NCI-H2081 (cell line): ENCODE measurements at regions not wholly inside any gene's neighbourhood (a gene's known extent, or its start where the extent isn't known, plus 50 kb on each side); places are given as distances from the start of the nearest gene placed in this dataset.

Experiments used
- DNase-seq, 2 experiments: peaks; one replicate each; lab custom pipeline; 2025; lab: John Stamatoyannopoulos, UW

DNA sequence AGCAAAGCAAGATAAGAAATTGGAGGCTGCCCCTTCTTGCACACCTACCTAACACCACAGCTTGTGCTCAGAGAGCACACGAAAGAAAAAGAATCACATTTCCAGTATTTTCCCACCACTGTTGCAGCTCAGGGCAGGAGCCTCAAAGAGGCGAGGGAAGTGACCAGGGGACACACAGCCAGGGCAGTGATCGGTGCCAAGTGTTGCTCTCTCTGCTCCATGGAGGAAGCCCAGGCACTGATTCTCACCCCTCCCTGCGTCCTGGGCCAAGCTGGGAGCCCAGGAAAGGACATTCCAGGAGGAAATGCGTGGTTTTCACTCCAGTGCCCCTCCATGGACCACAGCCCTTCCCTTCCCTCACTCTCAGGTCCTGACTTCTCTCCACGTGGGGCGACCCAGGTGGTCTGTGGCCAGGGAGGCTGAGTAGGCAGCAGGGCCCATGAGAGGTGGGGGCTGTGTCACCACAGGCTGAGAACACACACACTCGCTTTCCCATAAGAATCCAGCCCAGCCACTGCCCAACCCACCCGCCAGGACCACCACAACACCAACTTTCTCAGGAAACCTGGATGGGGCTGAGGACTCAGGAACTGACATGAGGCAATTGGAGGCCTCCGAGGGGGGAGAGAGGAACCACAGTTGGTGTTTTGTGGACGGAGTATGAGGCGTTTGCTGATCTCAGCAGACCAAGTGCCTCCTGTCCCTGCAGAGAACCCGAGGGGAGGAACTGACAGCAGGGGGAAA, 81.7 kb upstream of the MAFB start:
- no peak for DNase-seq

DNA sequence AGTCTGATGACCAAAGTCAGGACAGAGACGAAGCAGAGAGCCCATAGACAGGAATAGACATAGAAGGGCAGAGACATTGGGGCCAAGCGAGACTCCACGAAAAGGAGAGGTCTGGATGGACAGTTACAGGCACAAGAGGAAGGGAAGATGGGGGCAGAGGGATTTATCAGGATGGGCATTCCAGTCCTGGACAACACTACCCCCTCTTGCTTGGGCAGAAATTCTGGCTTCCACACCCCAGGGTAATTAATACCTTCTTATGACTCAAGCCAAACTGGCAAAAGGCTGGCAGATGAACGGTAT, 82.2 kb upstream of the MAFB start:
- DNase-seq: no peak

DNA sequence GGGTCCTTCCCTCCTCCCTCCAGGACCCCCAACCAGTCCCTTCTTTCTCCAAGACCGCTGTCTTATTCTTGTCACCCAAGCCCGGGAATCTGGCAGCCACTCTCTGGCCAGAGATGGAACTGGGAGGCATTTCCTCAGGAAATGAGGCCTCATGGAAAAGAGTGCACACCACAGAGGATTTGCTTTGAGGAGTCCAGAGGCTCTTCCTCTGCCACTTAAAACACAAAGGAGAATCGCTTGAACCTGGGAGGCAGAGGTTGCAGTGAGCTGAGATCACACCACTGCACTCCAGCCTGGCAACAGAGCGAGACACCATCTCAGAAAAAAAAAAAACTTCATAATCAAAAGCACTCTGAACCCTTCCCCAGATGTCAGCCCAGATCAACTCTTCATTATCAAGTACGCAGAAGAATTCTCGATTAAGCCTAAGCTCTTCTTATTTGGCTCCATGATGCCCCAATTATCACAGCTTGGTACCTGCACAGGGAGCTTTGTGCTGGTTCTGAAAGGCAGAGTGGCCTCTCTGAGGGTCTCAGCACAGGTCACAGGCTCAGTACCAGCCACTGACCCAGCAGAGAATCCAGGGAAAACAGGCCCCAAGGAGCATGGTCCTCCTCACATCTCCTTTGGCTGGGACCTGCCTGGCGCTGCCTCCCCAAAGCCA, 82.9 kb upstream of the MAFB start:
- DNase-seq: no peak

DNA sequence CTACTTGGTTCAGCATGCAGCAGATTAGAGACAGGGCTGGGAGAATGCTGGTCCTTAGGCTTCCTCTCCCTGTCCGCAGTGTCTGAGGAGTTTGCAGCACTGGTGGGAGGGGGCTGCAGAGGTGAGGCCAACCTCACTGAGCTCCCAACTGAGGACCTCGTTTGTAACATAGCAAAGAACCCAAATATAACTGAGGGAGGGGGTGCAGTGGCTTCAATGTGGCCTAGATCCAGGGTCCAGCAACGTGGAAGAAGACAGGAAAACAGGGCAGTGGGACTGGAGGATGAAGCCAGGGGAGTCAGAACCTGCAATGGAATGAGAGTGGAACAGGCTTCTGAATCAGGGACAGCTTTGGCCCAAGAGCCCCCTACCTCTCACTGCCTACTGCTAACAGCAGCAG, 84.3 kb upstream of the MAFB start:
- DNase-seq: no peak

DNA sequence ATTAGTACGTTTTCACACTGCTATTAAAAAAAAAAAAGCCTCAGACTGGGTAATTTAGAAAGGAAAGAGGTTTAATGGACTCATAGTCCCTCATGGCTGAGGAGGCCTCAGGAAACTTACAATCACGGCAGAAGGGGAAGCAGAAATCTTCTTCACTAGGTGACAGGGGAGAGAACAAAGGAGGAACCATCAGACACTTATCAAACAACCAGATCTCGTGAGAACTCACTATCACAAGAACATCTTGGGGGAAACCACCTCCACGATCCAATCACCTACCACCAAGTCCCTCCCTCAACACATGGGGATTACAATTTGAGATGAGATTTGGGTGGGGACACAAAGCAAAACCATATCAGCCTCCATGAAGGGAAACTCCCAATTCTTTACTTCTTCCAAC, 85.2 kb upstream of the MAFB start:
- no peak for DNase-seq

DNA sequence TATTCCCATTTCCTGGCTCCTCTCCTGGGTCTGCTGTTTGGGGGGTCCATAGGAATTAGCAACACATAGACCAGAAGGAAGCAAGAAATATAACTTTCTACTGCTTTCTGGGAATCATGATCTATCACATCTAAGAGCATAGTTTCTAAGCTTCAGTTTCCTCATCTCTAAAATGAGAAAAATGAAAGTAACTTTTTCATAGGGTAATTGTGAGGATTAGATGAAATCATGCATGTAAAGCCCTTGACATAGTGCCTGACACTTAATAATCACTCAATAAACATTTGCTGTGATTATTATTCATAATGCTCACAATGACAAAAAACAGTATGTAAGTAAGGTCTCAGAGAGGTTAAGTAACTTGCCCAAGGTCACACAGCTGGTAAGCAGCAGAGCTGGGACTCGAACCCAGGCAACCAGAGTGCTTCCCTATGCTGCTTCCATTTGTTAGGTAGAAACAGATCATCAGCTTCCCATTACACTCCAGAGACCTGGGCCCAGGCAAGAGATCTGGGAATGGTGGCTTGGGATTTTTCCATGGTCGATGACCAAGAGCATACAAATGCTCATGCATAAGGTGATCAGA, 86.6 kb upstream of the MAFB start:
- DNase-seq: no peak

DNA sequence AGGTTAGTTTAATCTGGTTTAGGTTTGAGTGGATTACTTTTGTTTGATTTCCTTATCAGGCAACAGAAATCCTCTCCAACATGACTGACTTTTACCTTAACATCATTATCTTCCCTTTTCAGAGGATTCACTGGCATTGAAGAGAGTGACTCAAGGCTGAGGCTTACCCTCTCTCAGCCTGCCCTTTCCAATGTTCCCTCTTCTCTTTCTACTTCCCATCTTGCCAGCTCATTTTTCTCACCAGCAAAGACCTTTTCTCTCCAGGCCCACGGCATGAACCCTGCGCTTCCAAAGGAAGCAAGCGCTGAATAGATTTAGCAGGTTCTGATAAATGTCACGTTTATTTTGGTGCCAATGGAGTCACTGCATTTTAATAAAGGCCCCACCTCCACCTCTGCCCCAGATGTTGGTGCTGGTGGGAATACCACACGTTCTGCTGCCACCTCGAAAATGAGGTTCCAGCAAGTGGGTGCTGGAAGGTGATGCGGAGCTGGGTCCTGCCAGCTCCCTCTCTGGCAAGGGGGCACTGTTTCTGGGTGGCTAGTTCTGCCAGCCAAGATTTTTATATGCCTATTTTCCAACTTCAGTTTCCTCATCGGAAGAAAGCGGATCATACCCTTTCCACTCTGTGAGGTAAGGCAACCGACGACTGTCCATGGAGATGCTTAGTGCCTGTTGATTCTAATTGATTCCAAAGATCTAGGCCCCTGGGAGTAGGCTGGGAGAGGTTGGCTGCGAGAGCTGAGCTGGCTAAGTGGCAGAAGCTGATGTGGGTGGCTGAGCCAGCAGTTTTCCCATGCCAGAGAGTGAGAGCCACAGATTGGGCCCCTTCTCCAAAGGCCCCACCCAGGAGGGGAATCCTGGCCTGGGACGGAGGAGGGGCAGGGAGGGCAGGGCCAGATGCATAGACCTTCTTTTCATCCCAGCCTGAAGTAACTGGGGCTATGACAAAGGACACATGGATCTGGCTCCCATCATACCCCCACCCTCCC, 87.7 kb upstream of the MAFB start:
- no peak for DNase-seq

DNA sequence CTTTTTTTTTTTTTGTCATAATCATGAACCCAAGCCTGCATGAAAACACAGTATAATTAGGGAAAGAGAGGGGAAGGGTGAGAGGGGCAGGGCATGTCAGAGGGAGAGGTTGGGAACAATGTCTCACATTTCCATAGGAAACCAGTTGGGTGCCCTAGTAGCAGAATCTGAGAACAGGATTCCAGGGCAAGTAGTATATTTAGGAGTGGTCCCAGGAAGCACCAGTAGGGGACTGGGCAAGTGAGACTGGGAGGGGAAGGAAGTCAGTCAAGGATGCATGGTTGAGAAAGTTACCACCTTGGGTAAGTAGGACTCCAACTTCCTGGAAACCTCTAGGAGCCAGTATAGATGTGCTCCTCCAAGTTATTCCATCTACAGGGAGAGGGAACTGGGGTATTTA, 88.6 kb upstream of the MAFB start:
- no peak for DNase-seq

DNA sequence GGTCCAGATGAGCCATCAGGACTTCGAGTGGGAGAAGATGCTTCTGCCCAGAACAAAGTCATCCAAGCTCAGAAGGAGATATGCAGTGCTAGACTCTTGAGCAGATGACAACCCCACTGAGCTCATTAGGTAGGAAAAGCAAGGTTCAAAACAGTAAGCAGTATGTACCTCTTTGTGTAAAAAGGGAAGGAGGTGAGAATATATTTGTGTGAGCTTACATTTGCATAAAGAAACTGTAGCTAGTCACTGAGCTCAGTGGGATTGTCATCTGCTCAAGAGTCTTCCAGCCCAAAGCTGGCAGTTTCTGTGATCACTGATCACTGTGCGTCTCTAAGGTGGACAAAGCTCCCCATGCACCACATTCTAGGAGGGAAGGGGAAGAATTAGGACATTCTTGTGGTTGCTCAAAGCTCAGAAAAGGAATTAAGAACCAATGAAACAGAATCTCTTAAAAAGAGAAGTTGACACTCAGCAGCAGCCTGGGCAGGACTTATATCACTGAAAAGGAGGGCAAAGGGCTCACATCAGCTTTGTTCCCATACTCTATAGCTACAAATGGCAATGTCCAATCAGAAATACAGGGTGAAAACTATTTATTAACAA, 90.0 kb upstream of the MAFB start:
- DNase-seq: no peak

DNA sequence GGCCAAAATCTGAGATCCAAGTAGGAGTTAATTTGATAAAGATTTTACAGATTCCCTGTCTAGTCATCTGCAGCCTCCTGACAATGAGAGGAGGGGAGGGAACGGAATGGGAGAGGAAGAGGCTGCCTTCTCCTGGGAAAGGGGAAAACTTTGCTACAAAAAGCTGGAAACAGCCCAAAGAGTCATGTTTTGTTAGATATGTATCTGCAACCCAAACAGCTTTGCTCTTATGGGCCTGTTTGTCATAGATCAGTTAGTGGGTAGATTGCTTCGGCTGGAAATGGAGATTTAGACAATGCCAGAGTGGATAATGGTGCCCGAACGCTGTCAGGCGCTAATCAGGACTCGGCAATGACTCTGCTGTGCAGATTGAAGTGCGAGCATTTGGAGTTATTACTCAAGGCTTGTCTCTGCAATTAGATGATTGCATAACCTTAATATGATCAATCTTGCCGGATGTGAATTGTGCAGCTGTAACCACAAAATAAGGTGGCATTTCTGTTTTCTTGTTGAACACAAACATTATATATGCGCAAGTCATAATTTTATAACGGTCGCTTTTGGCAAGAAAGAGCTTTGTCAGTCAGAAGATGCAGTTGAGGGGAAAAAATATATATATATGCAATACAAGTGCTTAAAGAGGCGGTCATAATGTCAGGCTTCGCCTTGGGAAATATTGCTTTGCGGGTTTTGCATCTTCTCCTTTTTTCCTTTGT, 92.4 kb upstream of the MAFB start:
- no peak for DNase-seq

DNA sequence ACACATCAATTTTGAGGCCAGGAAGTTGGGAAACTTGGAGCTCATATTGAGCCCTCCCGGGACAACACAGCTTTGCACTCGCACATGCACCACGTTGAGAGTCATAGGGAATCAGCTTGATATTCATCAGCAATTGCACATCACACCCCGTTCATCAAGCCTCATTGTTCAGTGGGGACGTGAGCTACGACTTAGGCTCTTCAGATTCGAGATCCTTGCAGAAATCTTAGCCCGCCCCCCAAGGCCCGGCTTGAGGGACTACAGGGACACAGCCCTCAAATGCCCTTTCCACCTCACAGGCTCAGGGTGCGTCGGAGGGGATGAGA, 93.0 kb upstream of the MAFB start:
- no peak for DNase-seq

DNA sequence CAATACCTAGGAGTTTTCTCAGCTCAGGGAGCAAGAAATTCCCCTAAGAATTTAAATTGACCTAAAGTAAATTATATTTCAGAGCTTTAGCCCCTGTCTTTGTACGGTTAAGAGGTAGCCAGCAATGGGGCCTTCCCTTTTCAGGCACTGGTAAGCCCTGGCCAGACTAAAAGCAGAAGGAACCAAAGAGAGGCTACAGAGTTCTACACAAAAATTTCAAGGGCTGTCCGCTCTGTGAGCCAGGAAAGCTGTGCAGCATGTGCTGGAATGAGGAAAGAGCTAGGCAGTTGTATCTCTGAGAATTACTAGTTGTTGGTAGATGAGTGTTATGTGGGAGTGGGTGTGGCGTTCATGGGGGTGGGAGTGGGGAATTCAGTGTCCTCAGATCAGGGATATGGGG, 96.3 kb upstream of the MAFB start:
- no peak for DNase-seq

DNA sequence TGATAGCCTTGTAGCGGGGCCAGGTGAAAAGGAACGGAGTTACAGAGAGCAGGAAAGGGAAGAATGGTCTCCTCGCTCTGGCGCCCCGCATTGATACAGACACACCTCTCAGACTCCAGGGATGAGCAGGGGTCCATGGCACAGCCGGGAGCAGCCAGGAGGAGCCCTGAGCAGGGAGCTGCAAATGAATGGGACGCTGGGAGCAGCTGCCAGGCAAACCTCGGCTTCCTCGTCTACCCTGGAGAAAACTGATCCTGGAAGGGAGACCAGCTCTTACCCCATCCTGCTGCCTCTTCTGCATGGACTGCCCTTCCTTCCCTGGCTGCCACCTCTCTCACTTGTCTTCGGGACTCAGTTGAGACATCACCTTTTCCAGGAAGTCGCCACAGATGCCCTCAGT, 97.3 kb upstream of the MAFB start:
- DNase-seq: no peak

DNA sequence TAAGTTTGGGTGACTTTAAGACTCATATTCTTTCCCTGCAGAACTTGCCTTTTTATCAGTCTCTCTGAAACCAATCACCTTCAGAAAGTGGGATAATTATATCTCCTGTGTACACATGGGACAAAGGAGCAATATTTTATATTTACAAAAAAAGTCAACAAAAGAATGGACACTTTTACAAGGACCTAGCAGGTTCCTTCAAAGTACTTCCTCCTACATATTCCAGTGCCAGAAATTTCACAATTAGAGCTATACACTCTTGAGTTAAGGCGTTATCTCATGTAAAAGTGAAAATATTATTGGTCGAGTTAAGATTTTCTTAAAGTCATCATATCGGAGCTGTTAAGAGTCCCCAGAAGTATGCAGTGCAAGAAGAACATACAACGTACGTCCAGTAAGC, 98.9 kb upstream of the MAFB start:
- no peak for DNase-seq

DNA sequence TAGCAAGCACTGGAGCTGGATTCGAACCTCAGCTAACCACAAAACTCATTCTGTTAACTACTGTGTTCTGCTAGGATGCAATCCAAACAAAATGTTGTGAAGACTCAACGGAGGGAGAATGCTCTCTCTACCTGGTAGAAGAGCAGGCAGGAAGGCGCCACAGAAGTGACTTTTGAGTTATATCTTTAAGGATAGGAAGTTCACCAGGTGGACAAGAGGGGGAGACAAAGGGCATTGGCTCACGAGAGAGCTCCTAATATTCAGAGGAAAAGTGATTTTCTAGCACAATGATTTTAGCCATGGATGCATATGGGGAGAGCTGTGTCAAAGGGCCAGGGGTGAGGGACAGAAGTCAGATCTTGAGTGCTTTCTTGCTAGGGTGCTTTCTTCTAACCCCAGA, 108.4 kb upstream of the MAFB start:
- DNase-seq: no peak

DNA sequence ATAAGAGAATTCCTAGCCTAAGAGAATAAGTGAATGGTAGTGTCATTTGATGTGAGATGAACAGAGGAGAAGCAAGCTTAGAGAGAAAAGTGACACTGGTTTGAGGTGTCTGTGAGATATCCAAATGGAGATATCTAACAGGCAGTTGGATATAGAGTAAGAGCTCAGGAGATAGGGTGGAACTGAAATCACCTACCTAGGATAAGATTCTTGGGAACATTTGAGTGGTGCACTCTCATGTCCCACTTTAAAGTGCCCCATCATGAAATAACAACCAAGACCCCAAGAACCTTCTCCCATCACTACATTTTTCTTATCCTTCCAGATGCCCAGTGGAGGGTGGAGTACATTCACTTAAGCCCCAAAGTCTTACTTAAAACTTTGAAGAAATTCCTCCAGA, 109.0 kb upstream of the MAFB start:
- DNase-seq: no peak

DNA sequence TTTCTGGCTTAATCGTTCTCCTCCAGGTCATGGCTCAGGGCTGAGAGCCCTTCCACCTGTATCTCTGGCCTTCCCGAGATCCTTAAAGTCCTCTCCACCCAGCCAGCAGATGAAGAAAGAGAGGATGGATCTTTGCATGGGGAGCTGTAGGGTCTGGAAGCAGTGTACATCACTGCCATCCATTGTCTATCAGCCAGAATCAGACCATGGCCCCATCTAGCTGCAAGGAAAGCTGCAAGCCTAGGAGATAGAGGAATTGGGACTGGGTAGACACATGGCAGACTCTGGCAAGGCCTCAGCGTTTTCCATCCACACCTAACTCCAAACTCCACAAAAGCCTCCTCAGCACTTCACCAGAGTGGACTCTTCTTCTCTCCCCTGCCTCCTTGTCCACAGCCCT, 113.8 kb upstream of the MAFB start:
- no peak for DNase-seq

DNA sequence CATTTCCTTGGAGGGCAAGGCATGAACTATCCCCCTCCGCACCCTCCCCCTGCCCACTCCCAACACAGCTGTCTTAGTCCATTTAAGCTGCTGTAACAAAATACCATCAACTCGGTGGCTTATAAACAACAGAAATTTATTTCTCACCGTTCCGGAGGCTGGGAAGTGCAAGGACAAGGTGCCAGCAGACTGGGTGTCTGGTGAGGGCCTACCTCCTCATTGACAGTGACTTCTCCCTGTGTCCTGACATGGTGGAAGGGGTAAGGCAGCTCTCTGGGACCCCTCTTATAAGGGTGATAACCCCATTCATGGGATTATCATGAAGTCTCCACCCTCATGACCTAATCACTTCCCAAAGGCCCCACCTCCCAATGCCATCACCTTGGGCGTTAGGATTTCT, 114.3 kb upstream of the MAFB start:
- DNase-seq: no peak

DNA sequence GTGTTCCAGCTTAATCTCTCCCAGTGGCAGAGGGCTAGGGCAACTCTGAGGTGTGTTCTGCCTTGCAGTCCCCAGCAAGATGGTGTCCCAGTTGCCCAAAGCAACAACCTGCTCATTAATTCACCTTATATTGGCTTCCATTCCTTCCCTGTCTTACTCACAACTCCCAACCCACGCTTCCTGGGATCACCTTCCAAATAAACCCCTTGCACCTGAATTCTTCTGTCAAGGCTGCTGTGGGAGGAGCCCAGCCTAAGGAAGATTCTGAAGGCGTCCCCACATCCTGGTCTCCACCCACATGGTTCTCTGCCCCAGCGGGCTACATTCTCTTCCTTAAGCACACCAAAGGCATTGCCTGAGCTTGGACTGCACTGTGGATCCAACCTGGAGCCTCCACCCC, 116.6 kb upstream of the MAFB start:
- no peak for DNase-seq

DNA sequence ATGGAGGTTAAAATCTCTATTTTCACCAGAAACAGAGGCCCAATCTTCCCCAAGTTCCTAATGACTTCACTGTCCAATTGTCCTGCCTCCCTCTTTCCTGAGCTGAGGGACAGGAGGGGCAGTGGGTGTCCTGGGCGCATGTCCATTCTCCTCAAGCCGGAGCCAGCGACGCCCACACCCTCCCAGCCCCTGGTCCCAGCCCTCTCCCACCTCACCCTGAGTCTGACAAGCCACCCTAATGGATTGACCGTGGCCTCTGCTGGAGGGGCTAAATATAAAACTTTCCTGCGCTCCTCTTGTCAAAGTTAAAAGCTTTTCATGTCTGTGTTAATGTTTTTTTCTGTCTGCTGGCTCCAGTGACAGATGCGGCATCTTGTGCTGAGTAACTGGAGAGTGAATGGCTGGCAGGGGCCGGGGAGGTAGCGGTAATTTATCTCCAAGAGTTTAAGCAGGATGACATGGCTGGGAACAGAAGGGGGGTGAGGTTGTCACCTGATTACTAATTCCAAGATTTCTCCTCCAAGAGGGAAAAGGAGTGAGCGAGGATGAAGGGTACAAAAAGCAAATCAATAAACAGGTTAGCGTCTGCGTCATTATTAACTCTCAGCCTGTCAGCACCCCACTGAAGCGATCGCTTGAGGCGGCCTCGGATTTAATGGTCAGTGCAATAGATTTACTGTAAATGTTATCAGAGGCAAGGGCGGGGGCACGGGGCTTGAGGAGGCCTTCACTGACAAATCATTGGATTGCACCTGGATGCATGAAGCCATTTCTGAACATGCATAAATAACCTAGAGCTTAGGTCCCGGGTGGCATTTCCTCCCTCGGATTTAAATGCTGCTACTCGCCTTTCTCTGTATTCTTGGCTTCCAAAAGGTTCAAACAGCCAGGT, 118.1 kb upstream of the MAFB start:
- no peak for DNase-seq

DNA sequence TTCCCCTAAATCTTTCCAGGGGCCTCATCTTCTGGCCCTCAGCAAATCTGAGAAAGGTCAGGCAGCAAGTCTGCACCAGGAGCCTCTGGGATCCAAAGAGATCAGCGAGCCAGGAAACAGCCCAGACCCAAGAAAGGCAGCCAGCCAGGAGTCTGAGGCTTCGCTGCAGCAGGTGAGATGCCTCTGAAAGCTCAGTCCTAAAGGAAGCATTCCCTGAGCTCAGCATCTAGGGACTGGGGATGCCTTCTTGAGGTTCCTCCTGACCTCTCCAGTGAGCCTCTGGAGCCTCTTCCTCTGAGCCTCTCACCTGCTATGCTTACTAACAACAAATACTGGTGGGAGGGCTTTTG, 118.8 kb upstream of the MAFB start:
- DNase-seq: no peak
